ENCODE measurements at regions not wholly inside any gene's neighbourhood (a gene's known extent, or its start where the extent isn't known, plus 50 kb on each side); places are given as distances from the start of the nearest gene placed in this dataset.
"Not testable (repeated sequence)": the region's sequence is repeated elsewhere in the genome, so short reads cannot be mapped to it uniquely, and the experiment has no call there.

DNA sequence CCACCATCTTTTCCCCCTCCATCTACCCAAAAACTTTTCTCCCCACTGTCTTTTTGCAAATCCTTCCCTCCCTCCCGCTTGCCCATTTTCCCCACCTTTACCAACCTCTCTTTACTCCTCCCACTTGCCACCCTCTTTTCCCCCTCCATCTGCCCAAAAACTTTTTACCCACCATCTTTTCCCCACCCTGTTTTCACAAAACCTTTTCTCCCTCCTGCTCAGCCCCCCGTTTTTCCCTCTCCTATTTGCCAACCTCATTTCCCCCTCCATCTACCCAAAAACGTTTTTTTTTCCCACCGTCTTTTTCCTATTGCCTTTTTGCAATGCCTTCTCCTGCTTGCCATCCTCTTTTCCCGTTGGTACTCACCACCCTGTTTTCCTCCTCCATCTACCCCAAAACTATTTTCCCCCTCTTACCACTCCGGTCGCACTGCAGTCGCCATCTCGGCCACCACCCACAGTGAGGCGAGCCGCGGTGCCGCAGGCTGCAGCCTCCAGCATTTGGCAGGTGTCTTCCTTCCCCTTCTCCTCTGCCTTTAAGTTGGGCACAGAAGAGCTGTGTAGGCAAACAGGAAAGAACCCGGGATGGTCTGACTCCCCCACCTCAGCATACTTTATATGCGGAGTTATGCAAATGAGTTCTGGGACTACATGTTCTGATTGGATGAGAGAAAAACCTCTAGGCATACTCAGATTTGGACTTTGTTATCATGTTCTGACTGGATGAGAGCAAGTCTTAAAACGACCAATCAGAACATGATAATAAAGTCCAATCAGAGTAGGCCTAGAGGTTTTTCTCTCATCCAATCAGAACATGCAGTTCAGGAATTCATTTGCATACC lies 121.2 kb upstream of the VPREB1 start:
- DNase-seq (ENCODE audit: low read depth in 4 of 4, low spot score in 3 of 4) = no peak

- no peak for DNase-seq (ENCODE audit: low read depth in 4 of 4, low spot score in 3 of 4)
These were observed 122.1 kb upstream of the VPREB1 start for GRCh38 chr22:22122348-22123117.

GRCh38 chr22:22121445-22121844 lies 123.1 kb upstream of the VPREB1 start:
- DNase-seq (ENCODE audit: low read depth in 4 of 4, low spot score in 3 of 4) = no peak

DNA sequence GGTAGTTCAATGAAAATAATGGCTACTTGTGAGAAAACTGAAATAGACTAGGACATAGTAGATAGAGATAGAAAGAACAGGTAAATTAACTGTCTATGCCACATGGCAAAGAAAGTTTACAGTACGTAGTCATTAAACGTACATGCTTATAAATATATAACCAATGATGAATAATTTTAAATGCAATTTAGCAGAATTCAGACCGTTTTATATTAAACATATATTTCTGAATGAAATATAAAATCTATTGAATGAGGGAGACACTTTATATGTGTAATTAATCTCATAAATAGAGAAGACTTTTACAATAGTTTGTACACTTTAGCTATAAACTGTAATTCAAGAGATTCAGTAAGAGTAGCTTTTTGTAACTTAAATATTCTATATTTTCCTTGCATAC lies 124.4 kb upstream of the VPREB1 start:
- DNase-seq (ENCODE audit: low read depth in 4 of 4, low spot score in 3 of 4) = no peak

DNA sequence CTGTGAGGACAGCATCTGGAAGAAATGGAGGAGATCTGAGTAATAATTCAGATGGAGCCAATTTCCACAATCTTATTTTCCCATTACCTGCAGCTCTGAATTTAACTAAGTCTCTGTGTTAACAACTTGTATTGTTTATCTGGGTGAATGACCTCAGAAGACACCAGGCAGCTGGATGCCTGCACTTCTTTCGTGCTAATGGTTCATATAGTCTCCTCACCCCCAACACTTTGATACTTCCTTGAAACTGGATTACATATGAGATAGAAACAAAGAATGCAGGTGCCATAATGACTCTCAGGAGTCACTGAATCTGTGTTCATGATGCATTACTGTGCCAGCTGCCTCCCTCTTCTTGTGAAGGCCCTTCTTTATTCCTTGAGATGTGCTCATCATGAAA lies 125.6 kb upstream of the VPREB1 start:
- DNase-seq (ENCODE audit: low read depth in 4 of 4, low spot score in 3 of 4) = no peak

DNA sequence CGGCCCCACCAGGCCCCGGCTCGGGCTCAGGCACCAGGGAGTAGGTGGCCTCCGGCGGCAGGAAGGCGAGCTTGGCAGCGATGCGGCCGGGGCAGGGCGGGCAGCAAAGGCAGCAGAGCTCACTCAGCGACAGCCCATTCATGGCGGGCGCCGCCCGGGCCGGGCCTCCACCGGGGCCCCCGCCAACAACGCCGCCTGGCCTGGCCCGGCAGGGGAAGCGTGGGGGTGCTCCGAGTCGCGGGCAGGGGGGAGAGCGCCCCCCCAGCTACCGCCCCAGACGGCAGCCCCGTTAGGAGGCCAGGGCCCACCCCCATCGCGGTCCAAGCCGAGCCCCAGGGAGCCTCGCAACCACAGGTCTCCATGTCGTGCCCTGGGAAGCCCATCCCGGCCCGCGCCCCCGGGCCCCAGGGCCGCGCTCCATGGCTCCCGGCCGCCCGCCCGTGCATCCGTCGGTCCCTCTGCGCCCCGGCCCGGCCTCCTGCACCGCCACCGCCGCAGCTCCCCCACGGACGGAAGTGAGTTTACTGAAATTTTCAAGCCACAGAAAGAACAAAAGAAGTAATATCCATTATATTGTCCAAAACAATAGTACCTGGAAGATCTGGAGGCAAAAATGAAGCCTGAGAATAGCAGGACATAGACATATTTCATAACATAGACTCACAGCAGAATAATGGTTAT lies 126.6 kb upstream of the VPREB1 start:
- DNase-seq (ENCODE audit: low read depth in 4 of 4, low spot score in 3 of 4) = not testable (repeated sequence)

DNA sequence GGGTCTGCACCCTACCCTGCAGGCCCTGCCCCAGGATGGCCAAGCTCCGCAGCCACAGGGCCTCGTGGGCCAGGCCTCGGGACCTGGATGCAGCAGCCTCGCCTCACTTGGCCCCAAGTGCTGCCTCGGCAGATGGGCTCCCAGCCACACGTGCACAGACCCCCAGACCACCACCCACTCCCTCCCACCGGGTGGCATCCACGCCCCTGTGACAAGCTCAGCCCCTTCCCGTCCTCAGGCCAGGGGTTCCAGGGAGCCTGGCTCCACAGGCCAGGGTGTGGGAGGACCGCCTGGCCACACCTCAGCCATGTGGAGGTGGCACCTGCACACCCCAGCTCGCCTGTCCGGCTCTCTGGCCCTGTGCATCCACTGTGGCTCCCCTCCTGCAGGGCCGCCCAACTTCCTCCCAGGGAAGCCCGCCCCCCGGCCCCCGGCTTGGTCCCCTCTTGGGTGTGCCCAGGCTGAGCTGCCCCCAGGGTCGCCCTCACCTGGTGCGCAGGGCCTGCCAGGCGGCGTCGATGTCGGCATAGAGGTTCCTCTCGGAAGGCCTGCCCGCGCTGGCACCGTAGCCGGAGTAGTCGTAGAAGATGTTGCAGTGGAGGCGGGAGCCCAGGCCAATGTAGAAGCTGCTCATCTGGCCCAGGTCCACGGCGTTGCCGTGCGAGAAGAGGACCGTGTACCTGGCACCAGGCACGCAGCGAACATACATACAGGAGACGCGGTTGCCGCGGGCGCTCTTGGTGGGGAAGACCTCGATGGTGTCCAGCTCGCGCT lies 127.4 kb upstream of the VPREB1 start:
- DNase-seq (ENCODE audit: low read depth in 4 of 4, low spot score in 3 of 4) = not testable (repeated sequence)

- no peak for DNase-seq (ENCODE audit: low read depth in 4 of 4, low spot score in 3 of 4)
These were observed 130.9 kb upstream of the VPREB1 start for GRCh38 chr22:22113701-22114100.

GRCh38 chr22:22112533-22113294 lies 130.1 kb upstream of the TOP3B start:
- no peak for DNase-seq (ENCODE audit: low read depth in 4 of 4, low spot score in 3 of 4)

- DNase-seq (ENCODE audit: low read depth in 4 of 4, low spot score in 3 of 4) = no peak
These were observed 129.4 kb upstream of the TOP3B start for GRCh38 chr22:22111983-22112382.

DNA sequence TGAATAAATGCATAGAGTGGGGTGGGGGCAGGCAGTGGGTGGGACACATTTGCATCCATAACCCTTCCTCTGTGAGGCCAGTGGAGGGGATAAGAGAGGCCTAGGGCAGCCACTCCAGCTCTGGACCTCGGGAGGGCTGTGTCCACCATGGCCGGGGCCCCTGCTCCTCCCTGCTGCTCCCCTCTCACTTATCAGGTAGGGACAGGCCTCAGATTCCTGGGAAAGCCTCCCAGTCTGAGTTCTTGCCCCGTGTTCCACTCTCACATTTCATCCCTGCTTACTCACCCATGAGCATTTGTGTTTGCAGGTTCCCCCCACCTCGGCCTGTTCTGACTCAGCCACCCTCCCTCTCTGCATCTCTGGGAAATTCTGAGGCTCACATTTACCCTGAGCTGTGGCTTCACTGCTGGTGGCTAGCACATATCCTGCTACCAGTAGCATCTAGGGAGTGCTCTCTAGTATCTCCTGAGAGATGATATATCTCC lies 128.7 kb upstream of the TOP3B start:
- no peak for DNase-seq (ENCODE audit: low read depth in 4 of 4, low spot score in 3 of 4)

GRCh38 chr22:22110548-22111266 lies 128.1 kb upstream of the TOP3B start:
- DNase-seq (ENCODE audit: low read depth in 4 of 4, low spot score in 3 of 4) = peak in 3 of 4 donors; percentile 34 to 52 (median 43)

GRCh38 chr22:22109693-22110466 lies 127.3 kb upstream of the TOP3B start:
- no peak for DNase-seq (ENCODE audit: low read depth in 4 of 4, low spot score in 3 of 4)

- DNase-seq (ENCODE audit: low read depth in 4 of 4, low spot score in 3 of 4) = no peak
These were observed 124.3 kb upstream of the TOP3B start for GRCh38 chr22:22106855-22107254.

DNA sequence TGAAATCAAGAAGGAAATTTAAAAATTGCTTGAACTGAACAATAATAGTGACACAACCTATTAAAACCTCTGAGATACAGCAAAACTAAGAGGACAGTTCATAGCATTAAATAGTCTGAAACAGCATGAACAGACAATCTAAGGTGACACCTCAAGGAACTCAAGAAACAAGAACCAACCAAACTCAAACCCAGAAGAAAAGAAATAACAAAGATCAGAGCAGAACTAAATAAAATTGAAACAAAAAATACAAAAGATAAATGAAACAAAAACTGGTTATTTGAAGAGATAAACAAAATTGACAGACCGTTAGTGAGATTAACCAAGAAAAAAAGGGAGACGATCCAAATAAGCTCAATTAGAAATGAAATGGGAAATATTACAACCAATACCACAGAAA lies 122.8 kb upstream of the TOP3B start:
- no peak for DNase-seq (ENCODE audit: low read depth in 4 of 4, low spot score in 3 of 4)

DNA sequence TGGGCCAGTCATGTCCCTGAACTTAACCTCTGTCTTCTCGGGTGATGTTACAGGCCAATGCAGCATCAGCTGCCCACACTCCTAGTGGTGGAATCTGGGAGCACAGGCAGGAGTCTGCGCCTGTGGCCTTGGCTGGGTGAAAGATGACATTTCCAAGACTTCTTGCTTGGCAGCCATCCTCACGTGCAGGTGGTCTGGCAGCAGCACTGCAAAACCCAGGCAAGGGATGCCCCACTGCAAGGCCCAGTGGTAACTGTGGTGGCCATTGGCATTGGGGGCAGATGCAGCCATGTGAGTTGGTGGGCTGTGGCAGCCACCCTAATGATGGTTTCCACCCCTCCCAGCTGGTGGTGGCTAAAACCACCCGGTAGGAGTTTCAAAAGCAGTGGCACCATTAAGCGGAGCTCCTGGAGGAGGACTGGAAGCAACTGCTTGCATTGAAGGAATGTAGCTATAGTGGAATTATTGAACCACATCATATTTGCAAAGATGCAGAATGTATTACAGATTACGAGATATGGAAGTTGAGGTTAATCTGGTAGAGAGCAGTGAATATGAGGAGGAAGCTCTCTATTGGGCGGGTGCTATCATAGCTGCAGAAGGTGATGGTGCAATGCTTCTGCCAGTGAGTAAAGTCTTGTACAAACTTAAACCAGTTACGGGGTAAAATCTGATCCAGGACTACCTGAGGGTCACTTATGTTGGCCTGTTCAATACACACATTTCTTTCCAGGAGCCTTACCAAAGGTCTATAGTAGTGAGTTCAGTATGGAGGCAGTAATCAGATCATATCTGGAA lies 120.7 kb upstream of the TOP3B start:
- DNase-seq (ENCODE audit: low read depth in 4 of 4, low spot score in 3 of 4) = no peak
